ENCODE measurements at regions not wholly inside any gene's neighbourhood (a gene's known extent, or its start where the extent isn't known, plus 50 kb on each side); places are given as distances from the start of the nearest gene placed in this dataset.

GRCh38 chr6:100136590-100136989 lies 142.6 kb upstream of the MCHR2 start:
- no peak for TF ChIP-seq CTCF (IDR thresholded peaks at IDR 0.05)
- TF ChIP-seq POLR2A (IDR thresholded peaks at IDR 0.05): no peak

Measured in heart left ventricle (tissue), 13 donors.